ENCODE measurements at regions not wholly inside any gene's neighbourhood (a gene's known extent, or its start where the extent isn't known, plus 50 kb on each side); places are given as distances from the start of the nearest gene placed in this dataset.

GRCh38 chr14:31930493-31931240, 146.4 kb upstream of the ARHGAP5 start:
- Mint-ChIP-seq H3K9me3 (ENCODE audit: unreplicated experiment) (no peaks in the 10 kb centered on the region), H3K4me1 (ENCODE audit: low read depth, unreplicated experiment) (peaks cover 23% of the 10 kb centered on the region), H3K27me3 (ENCODE audit: insufficient read depth, unreplicated experiment) (no peaks in the 10 kb centered on the region), H3K36me3 (ENCODE audit: insufficient read depth, unreplicated experiment) (peaks cover 7% of the 10 kb centered on the region), H3K27ac (ENCODE audit: unreplicated experiment) (peak overlapping the region; percentile 64), H3K4me3 (ENCODE audit: unreplicated experiment) (no peak overlapping the region)
- Histone ChIP-seq H3K4me1 (peaks cover 27% of the 10 kb centered on the region), H3K9me3 (no peaks in the 10 kb centered on the region), H3K4me3 (ENCODE audit: low read depth, low read length) (no peak overlapping the region), H3K27me3 (replicated peaks; ENCODE audit: control insufficient read depth, insufficient read depth, low read length) (no peaks in the 10 kb centered on the region), H3K36me3 (ENCODE audit: control insufficient read depth, insufficient read depth, low read length) (no peaks in the 10 kb centered on the region)
- TF ChIP-seq, protein P1, sequence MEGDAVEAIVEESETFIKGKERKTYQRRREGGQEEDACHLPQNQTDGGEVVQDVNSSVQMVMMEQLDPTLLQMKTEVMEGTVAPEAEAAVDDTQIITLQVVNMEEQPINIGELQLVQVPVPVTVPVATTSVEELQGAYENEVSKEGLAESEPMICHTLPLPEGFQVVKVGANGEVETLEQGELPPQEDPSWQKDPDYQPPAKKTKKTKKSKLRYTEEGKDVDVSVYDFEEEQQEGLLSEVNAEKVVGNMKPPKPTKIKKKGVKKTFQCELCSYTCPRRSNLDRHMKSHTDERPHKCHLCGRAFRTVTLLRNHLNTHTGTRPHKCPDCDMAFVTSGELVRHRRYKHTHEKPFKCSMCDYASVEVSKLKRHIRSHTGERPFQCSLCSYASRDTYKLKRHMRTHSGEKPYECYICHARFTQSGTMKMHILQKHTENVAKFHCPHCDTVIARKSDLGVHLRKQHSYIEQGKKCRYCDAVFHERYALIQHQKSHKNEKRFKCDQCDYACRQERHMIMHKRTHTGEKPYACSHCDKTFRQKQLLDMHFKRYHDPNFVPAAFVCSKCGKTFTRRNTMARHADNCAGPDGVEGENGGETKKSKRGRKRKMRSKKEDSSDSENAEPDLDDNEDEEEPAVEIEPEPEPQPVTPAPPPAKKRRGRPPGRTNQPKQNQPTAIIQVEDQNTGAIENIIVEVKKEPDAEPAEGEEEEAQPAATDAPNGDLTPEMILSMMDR (IDR thresholded peaks at IDR 0.05; ENCODE audit: insufficient read depth in 1 of 2, low read depth in 1 of 2, low read length in 1 of 2, severe bottlenecking in 1 of 2, unreplicated experiment in 1 of 2), result no peak
- DNase-seq, result no peak
- no TSS peak for BruUV-seq (replicated peaks)
- intact Hi-C loops (cut with micrococcal nuclease; ENCODE audit: unreplicated experiment), result loop anchor here (10.0 kb wide), 1 partner anchor 224 kb away; no protein-coding TSS in a partner anchor
- POLR2A ChIA-PET, result no interaction called here
- CTCF ChIA-PET, result no interaction called here

DNA sequence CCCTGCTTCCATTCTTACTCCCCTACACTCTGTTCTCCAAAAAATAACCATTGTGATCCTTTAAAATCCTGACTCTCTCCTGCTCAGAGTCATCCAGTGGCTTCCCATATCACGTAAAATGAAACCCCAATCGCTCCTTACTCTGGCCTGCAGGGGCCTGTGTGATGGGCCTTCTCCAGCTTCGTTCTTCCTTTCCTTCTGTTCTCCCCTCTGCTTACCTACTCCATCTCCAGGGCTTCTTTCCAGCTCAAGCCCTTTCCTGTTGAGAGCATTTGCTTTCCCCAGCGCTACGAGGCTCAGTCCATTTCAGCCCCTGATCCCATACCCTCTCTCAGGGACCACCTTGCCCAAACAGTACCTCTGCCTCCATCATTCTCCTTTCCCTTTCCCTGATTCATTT, 144.4 kb upstream of the ARHGAP5 start:
- H3K27me3 ChIP-seq (replicated peaks; ENCODE audit: control insufficient read depth, insufficient read depth, low read length), result no peaks in the 10 kb centered on the region
- no peaks in the 10 kb centered on the region for H3K9me3 Mint-ChIP-seq (ENCODE audit: unreplicated experiment)
- intact Hi-C loops (cut with micrococcal nuclease; ENCODE audit: unreplicated experiment), result loop anchor here (10.0 kb wide), 1 partner anchor 222 kb away; no protein-coding TSS in a partner anchor
- DNase-seq, result no peak
- no peak overlapping the region for H3K4me3 Mint-ChIP-seq (ENCODE audit: unreplicated experiment)
- TF ChIP-seq, protein P1 (IDR thresholded peaks at IDR 0.05; ENCODE audit: insufficient read depth in 1 of 2, low read depth in 1 of 2, low read length in 1 of 2, severe bottlenecking in 1 of 2, unreplicated experiment in 1 of 2), result no peak
- peaks cover 36% of the 10 kb centered on the region for H3K4me1 Mint-ChIP-seq (ENCODE audit: low read depth, unreplicated experiment)
- ChIA-PET CTCF (no interaction called here), POLR2A (no interaction called here)
- peaks cover 7% of the 10 kb centered on the region for H3K36me3 Mint-ChIP-seq (ENCODE audit: insufficient read depth, unreplicated experiment)
- H3K4me3 ChIP-seq (ENCODE audit: low read depth, low read length), result no peak overlapping the region
- no TSS peak for BruUV-seq (replicated peaks)
- peaks cover 46% of the 10 kb centered on the region for H3K4me1 ChIP-seq
- H3K36me3 ChIP-seq (ENCODE audit: control insufficient read depth, insufficient read depth, low read length), result no peaks in the 10 kb centered on the region
- no peaks in the 10 kb centered on the region for H3K27me3 Mint-ChIP-seq (ENCODE audit: insufficient read depth, unreplicated experiment)
- no peaks in the 10 kb centered on the region for H3K9me3 ChIP-seq
- H3K27ac Mint-ChIP-seq (ENCODE audit: unreplicated experiment), result peak overlapping the region; percentile 14

DNA sequence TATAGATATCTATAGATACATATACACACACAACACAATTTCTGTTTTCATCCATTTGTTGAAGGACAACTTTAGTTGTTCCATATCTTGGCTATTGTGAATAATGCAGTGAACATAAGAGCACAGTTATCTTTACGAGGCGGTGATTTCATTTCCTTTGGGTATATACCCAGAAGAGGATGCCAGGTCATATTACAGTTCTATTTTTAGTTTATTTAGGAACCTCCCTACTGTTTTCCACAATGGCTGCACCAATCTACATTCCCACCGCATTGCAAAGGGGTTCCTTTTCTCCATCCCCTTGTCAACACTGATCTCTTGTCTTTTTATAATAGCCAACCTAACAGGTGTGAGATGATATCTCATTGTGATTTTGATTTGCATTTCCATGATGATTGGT, 143.4 kb upstream of the ARHGAP5 start:
- H3K9me3 ChIP-seq, result no peaks in the 10 kb centered on the region
- H3K36me3 ChIP-seq (ENCODE audit: control insufficient read depth, insufficient read depth, low read length), result no peaks in the 10 kb centered on the region
- Mint-ChIP-seq H3K4me3 (ENCODE audit: unreplicated experiment) (no peak overlapping the region), H3K9me3 (ENCODE audit: unreplicated experiment) (no peaks in the 10 kb centered on the region), H3K36me3 (ENCODE audit: insufficient read depth, unreplicated experiment) (peaks cover 7% of the 10 kb centered on the region), H3K4me1 (ENCODE audit: low read depth, unreplicated experiment) (peaks cover 43% of the 10 kb centered on the region), H3K27me3 (ENCODE audit: insufficient read depth, unreplicated experiment) (no peaks in the 10 kb centered on the region), H3K27ac (ENCODE audit: unreplicated experiment) (no peak overlapping the region)
- H3K4me3 ChIP-seq (ENCODE audit: low read depth, low read length), result no peak overlapping the region
- H3K4me1 ChIP-seq, result peaks cover 50% of the 10 kb centered on the region
- no peak for DNase-seq
- TF ChIP-seq, protein P1 (IDR thresholded peaks at IDR 0.05; ENCODE audit: insufficient read depth in 1 of 2, low read depth in 1 of 2, low read length in 1 of 2, severe bottlenecking in 1 of 2, unreplicated experiment in 1 of 2), result no peak
- intact Hi-C loops (cut with micrococcal nuclease; ENCODE audit: unreplicated experiment), result loop anchor here (1.0 to 10.0 kb wide), 6 partner anchors 221 to 627 kb away; partner anchors contain the start of genes RNU6-7 and RNU6-8
- BruUV-seq (replicated peaks), result no TSS peak
- ChIA-PET POLR2A (no interaction called here), CTCF (interaction anchor here (1.5 kb wide), 1 partner anchor 32 kb away, joined by 5 read pairs; no protein-coding TSS in a partner anchor)
- H3K27me3 ChIP-seq (replicated peaks; ENCODE audit: control insufficient read depth, insufficient read depth, low read length), result no peaks in the 10 kb centered on the region

Data from Caco-2 (cell line).